ENCODE measurements at regions not wholly inside any gene's neighbourhood (a gene's known extent, or its start where the extent isn't known, plus 50 kb on each side); places are given as distances from the start of the nearest gene placed in this dataset.

DNA sequence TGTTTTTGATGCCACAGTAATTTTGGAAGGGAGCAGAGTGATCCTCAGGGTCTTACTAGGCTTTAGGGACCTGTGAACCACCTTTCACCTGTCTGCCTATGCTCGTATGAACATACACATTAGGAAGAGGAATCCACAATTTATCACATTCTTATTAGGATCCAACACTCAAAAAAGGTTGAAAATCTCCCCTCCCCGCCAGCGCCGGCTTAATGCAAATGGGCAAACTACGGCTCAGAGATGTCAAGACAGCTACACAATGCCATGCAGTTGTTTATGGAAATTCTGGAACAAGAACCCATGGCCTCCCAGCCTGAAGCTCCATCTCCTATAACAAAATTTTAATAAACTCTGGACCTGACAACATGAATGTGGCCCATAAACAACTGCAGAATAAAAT lies 375.9 kb upstream of the ACVR2A start:
- TF ChIP-seq ETS1 (IDR thresholded peaks at IDR 0.05), result no peak
- TF ChIP-seq, protein P1, sequence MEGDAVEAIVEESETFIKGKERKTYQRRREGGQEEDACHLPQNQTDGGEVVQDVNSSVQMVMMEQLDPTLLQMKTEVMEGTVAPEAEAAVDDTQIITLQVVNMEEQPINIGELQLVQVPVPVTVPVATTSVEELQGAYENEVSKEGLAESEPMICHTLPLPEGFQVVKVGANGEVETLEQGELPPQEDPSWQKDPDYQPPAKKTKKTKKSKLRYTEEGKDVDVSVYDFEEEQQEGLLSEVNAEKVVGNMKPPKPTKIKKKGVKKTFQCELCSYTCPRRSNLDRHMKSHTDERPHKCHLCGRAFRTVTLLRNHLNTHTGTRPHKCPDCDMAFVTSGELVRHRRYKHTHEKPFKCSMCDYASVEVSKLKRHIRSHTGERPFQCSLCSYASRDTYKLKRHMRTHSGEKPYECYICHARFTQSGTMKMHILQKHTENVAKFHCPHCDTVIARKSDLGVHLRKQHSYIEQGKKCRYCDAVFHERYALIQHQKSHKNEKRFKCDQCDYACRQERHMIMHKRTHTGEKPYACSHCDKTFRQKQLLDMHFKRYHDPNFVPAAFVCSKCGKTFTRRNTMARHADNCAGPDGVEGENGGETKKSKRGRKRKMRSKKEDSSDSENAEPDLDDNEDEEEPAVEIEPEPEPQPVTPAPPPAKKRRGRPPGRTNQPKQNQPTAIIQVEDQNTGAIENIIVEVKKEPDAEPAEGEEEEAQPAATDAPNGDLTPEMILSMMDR (conservative IDR thresholded peaks at IDR 0.05; ENCODE audit: low read depth in 2 of 2), result no peak
- TF ChIP-seq EZH2 (IDR thresholded peaks at IDR 0.05; ENCODE audit: low read depth, unreplicated experiment), result no peak
- TF ChIP-seq EZH2phosphoT487 (IDR thresholded peaks at IDR 0.05; ENCODE audit: unreplicated experiment), result no peak
- TF ChIP-seq POLR2AphosphoS5 (IDR thresholded peaks at IDR 0.05; ENCODE audit: low read depth), result no peak
- TF ChIP-seq JUNB (IDR thresholded peaks at IDR 0.05; ENCODE audit: unreplicated experiment), result no peak
- no peak for TF ChIP-seq CREB1 (CRISPR knock-in tag; IDR thresholded peaks at IDR 0.05; ENCODE audit: low read depth)
- no peak for TF ChIP-seq ZNF331 (CRISPR knock-in tag; IDR thresholded peaks at IDR 0.05; ENCODE audit: low read depth)
- TF ChIP-seq, protein P2, sequence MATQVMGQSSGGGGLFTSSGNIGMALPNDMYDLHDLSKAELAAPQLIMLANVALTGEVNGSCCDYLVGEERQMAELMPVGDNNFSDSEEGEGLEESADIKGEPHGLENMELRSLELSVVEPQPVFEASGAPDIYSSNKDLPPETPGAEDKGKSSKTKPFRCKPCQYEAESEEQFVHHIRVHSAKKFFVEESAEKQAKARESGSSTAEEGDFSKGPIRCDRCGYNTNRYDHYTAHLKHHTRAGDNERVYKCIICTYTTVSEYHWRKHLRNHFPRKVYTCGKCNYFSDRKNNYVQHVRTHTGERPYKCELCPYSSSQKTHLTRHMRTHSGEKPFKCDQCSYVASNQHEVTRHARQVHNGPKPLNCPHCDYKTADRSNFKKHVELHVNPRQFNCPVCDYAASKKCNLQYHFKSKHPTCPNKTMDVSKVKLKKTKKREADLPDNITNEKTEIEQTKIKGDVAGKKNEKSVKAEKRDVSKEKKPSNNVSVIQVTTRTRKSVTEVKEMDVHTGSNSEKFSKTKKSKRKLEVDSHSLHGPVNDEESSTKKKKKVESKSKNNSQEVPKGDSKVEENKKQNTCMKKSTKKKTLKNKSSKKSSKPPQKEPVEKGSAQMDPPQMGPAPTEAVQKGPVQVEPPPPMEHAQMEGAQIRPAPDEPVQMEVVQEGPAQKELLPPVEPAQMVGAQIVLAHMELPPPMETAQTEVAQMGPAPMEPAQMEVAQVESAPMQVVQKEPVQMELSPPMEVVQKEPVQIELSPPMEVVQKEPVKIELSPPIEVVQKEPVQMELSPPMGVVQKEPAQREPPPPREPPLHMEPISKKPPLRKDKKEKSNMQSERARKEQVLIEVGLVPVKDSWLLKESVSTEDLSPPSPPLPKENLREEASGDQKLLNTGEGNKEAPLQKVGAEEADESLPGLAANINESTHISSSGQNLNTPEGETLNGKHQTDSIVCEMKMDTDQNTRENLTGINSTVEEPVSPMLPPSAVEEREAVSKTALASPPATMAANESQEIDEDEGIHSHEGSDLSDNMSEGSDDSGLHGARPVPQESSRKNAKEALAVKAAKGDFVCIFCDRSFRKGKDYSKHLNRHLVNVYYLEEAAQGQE (IDR thresholded peaks at IDR 0.05; ENCODE audit: unreplicated experiment), result no peak
- no peak for TF ChIP-seq NANOG (IDR thresholded peaks at IDR 0.05; ENCODE audit: borderline replicate concordance)
- TF ChIP-seq STAT1 (IDR thresholded peaks at IDR 0.05; ENCODE audit: unreplicated experiment), result no peak
- TF ChIP-seq, protein P3, sequence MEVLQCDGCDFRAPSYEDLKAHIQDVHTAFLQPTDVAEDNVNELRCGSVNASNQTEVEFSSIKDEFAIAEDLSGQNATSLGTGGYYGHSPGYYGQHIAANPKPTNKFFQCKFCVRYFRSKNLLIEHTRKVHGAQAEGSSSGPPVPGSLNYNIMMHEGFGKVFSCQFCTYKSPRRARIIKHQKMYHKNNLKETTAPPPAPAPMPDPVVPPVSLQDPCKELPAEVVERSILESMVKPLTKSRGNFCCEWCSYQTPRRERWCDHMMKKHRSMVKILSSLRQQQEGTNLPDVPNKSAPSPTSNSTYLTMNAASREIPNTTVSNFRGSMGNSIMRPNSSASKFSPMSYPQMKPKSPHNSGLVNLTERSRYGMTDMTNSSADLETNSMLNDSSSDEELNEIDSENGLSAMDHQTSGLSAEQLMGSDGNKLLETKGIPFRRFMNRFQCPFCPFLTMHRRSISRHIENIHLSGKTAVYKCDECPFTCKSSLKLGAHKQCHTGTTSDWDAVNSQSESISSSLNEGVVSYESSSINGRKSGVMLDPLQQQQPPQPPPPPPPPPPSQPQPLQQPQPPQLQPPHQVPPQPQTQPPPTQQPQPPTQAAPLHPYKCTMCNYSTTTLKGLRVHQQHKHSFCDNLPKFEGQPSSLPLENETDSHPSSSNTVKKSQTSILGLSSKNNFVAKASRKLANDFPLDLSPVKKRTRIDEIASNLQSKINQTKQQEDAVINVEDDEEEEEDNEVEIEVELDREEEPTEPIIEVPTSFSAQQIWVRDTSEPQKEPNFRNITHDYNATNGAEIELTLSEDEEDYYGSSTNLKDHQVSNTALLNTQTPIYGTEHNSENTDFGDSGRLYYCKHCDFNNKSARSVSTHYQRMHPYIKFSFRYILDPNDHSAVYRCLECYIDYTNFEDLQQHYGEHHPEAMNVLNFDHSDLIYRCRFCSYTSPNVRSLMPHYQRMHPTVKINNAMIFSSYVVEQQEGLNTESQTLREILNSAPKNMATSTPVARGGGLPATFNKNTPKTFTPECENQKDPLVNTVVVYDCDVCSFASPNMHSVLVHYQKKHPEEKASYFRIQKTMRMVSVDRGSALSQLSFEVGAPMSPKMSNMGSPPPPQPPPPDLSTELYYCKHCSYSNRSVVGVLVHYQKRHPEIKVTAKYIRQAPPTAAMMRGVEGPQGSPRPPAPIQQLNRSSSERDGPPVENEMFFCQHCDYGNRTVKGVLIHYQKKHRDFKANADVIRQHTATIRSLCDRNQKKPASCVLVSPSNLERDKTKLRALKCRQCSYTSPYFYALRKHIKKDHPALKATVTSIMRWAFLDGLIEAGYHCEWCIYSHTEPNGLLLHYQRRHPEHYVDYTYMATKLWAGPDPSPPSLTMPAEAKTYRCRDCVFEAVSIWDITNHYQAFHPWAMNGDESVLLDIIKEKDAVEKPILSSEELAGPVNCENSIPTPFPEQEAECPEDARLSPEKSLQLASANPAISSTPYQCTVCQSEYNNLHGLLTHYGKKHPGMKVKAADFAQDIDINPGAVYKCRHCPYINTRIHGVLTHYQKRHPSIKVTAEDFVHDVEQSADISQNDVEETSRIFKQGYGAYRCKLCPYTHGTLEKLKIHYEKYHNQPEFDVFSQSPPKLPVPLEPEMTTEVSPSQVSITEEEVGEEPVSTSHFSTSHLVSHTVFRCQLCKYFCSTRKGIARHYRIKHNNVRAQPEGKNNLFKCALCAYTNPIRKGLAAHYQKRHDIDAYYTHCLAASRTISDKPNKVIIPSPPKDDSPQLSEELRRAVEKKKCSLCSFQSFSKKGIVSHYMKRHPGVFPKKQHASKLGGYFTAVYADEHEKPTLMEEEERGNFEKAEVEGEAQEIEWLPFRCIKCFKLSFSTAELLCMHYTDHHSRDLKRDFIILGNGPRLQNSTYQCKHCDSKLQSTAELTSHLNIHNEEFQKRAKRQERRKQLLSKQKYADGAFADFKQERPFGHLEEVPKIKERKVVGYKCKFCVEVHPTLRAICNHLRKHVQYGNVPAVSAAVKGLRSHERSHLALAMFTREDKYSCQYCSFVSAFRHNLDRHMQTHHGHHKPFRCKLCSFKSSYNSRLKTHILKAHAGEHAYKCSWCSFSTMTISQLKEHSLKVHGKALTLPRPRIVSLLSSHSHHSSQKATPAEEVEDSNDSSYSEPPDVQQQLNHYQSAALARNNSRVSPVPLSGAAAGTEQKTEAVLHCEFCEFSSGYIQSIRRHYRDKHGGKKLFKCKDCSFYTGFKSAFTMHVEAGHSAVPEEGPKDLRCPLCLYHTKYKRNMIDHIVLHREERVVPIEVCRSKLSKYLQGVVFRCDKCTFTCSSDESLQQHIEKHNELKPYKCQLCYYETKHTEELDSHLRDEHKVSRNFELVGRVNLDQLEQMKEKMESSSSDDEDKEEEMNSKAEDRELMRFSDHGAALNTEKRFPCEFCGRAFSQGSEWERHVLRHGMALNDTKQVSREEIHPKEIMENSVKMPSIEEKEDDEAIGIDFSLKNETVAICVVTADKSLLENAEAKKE (CRISPR knock-in tag; IDR thresholded peaks at IDR 0.05), result no peak
- TF ChIP-seq ZNF114 (CRISPR knock-in tag; IDR thresholded peaks at IDR 0.05), result no peak

Measured in GM23338 (cell line).